ENCODE measurements at regions not wholly inside any gene's neighbourhood (a gene's known extent, or its start where the extent isn't known, plus 50 kb on each side); places are given as distances from the start of the nearest gene placed in this dataset.
"Not testable (repeated sequence)": the region's sequence is repeated elsewhere in the genome, so short reads cannot be mapped to it uniquely, and the experiment has no call there.

DNA sequence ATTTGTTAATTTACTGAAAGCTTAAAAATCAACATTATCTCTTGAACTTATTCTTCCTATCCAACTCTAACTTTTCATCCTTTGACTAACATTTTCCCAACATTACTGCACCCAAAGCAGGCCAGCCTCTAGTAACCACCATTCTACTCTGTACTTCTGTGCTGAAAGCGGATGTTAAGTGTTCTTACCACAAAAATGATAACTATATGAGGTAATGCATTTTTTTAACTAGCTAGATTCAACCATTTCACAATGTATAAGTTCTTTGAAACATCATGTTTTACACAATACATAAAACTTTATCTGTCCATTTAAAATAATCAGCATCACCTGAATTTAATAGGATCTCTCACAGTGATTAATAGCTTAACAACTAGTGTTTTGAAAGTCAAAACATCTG, 468.5 kb upstream of the MGAT4C start:
- DNase-seq: peak; percentile 82

DNA sequence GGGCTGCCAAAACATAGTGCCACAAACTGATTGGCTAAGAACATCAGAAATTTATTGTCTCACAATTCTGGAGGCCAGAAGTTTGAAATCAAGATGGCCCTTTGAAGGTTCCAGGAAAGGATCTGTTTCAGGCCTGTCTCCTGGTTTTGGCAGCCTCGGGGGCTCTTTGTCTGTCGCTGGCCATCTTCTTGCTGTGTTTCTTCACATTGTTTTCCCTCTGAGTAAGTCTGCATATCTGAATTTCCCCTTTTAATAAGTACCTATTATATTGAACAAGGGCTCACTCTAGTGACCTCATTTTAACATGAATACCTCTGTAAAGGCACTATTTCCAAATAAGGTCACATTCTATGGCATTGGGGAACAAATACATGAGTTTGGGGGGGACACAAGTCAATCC, 467.1 kb upstream of the MGAT4C start:
- peak; percentile 13 for DNase-seq

DNA sequence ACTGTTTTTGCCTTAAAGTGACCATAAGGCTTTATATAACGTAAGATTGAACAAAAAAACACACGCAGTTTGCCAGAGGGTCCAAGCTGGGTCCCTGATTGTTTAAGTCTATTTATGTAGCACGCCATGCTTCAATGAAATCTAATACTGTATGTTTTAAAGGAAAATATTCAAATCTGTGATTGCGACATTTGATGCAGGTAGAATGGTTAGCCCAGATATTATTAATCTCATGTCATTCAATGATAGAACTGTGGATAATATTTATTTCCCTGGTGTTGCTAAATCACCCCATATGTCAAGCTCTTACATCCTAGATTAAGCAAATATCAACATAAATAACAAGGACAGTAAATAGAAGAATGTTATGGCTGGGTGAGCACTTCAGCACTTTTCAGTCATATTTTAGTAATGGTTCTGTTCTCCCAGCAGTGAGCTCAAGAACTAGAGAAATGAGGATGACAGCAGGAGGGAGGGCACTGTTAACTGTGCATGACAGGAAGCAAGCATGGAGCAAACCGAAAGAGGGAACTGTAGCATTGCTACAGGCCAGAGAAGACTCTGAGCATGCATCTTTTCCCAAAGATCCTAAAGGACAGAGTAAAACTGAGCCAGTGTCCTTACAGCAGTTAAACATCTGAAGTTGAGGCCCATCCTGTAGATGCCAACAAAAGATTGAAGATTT, 465.7 kb upstream of the MGAT4C start:
- DNase-seq: peak; percentile 5

DNA sequence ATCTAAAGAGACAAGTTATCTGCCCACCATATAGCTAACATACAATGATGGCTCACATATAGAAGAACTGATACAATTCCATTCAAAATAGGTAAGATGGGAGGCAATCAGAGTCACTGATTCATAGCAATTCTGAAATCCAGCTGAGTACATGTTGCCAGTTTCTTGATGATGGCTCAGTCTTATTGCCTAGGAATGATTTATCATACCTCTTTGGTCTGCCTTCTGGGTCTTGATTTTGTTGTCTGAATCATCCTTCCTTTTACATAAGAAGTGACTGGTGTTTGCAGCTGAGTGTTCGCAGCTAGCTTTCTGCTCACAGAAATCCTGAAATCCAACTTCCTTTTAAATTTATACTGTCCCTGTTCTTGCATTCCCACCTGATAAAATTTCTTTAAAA, 463.2 kb upstream of the MGAT4C start:
- peak; percentile 63 for DNase-seq

DNA sequence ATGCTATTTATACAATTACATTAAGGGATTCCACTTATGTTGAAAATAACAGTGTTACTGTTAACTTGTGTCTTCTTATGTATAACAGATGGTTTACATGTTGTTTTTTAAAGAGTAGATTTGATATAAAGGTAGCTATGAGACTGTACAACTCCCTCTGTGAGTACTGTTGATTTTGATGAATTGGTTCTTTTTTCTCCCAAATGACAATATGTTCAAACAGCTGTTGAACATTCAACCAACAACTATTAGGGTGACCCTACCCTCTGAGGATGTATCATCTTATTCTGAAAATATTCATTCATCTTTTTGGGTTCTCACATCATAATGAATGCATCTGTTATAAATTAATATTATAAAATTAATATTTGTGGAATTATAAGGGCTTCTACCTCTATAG, 456.9 kb upstream of the MGAT4C start:
- DNase-seq: no peak

DNA sequence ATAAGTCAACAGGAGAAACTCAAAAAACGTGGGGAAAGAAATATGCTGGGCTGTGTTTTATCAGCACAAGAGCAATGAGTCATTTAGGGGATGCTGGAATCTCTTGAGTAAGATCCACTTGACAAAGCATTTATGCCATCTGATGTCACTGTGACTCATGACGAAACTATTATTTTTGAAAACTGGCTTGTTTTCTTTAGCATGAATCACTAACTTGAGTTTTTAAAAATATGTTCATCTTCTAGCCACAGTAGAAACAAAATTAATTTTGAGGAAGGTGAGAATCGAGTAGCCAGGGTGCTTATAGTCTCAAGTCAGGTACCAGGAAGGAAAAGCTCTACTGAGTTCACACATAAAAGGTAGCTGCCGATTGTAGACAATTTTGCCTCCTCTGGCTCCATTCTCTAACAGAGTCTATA, 456.2 kb upstream of the MGAT4C start:
- DNase-seq: peak; percentile 99

DNA sequence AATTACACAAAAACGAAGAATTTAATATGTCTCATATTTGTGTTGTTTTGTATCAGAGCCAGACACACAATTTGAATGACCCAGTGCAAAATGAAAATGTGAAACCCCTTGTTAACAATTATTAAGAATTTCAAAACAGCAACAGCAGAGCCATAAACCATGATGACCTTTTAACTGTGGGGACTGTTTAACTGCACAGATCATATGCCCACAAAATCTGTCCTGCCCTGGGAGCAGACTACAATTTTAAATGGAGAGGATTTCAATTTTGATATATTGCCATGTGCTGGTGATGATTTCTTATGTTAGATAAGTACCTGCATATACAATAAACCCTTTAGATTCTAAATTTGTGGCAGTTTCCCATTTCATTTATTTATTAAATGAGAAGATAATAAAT, 455.5 kb upstream of the MGAT4C start:
- peak; percentile 3 for DNase-seq

DNA sequence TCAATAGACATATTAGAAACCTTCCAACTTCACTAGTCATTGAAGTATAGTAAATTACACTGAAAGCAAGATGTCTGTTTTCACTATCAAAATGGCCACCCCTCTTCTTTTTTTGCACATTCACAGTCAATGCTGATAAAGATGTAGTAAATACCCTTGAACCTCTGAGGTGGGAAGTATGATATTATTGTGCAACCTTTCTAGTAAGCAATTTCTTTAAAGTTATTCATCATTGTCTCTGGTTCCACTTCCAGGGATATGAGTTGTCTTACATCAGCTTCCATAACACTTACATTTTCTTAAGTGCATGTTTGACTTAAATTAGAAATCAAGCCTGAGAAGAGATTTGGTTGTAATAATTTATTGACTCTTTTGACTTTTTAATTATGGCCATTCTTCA, 453.9 kb upstream of the MGAT4C start:
- peak; percentile 15 for DNase-seq

DNA sequence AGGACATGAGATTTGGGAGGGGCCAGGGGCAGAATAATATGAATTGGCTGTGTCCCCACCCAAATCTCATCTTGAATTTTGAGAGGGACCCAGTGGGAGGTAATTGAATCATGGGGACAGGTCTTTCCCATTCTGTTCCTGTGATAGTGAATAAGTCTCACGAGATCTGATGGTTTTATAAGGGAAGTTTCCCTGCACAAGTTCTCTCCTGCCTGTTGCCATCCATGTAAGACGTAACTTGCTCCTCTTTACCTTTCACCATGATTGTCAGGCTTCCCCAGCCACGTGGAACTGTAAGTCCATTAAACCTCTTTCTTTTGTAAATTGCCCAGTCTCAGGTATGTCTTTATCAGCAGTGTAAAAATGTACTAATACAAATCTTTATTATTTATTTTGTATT, 452.8 kb upstream of the MGAT4C start:
- DNase-seq: not testable (repeated sequence)

DNA sequence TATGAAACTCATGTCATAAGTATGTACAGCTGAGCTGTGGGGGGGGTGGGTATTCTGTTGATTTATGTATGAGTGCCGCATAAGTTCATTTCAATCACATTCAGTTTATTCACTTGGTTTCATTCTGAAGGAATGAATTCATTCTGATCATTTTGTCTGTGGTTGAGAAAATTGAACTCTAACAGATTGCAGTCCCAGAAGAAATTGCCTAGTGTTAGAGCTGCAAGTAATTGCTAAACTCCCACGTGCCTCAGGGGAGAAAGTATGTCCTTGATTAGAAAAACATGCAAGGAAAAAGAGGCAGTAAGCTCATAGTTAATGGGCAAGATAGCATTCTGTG, 442.4 kb upstream of the MGAT4C start:
- peak; percentile 93 for DNase-seq

DNA sequence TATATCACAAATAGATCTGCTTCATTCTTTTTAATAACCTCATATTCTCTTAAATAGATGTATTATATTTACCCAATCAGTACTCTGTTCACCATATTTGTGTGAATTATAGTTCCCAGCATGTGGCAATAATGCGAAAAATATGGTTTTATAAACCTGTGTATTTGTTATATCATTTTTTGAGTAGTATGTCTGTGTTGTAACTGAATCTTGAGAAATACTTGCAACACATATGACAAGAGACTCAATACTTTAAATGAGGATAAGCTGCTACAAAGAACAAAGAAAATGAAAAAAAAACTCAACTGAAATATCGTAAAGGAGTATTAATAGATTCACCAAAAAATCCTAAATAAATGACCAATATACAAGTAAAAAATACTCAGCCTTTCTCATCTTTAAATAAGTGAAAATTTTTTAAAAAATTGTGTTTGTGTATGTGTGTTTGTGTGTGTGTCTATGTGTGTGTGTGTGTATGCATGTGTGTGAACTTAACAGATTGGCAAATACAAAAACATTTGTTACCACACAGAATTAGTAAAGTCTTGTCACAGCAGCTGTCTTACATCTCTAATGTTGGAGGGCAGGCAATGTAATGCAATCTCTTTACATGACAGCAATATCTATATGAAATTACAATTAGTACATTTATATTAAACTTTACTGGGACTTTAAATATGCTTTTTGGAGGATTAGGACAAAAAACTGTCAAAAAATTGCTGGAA, 441.9 kb upstream of the MGAT4C start:
- no peak for DNase-seq

DNA sequence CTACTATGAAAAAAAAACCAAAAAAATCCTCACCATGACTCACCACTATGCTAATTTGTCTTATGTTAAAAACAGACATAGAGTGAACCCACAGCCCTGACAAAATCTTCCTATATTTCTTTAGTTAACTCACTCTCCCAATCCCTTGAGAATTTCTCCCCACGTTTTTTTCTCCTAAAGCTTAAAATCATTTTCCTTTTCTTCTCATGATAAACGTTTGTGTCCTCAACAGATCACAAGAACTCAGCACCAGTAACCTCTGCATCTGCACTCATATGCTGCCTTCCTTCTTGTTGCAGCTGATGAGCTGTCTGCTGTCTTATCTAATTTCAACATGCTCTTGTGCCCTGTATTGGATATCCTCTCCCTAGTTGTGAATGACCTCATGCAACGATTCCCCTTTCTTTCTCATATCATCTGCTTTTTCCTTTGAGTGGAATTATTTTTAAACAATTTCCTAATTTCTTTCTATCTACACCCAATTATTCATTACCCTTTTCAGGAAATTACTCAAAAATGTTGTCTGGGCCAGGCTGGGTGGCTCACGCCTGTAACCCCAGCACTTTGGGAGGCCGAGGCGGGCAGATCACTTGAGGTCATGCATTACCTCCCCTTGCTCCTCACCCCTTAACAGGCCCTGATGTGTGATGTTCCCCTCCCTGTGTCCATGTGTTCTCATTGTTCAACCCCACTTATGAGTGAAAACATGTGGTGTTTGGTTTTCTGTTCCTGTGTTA, 427.5 kb upstream of the MGAT4C start:
- DNase-seq: peak; percentile 56

DNA sequence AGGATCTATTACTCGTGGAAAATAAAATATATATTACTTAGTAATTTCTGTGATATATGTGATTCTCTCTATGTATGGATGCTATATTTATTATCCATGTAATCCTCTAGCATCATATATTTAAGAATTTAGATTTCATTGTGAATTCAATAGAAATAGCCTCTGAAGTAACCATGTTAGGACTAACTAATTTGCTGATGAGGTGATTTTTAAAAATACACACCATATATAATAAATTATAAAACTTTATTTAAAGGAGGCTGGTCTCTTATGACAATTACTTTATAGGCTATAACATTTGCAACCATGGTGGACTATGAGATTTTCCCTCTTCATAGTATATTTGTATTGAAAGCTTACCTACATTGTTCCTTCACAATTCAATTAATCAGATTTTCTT, 424.9 kb upstream of the MGAT4C start:
- no peak for DNase-seq

DNA sequence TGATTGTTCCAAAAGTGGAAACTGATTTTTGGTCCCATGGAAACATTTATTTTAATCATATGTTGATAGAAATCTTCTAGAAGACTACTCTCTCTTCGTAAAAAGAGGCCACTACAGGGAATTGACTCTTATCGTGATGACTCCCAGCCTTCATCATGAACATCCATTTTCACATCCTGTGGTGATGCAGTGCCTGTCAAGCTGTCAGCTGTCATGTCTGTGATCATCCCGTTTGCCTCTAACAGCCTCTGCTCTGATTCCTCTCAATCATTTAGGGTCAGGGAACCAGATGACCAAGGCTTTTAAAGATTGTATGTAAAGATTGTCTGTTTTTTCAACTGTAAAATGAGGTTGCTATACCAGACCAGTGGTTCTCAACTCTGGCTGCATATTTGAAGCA, 419.0 kb upstream of the MGAT4C start:
- no peak for DNase-seq

DNA sequence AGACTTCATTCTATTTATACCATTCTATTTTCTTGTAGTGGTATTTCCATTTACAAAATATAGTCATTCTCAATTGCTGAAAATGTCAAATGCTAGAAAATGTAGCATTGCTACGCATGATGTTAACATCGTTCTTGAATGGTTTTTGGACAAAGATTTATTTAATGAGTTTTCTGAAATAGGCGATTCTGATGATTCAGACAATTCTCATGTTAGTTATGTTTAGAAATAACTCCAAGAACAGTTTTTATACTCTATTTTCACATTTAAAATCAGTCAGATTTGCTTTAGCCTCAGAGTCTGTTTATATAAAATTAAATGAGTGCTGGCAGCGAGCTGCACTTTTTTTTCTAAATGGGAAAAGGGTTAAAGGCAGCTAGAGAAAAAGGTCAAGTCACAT, 414.8 kb upstream of the MGAT4C start:
- DNase-seq: no peak

DNA sequence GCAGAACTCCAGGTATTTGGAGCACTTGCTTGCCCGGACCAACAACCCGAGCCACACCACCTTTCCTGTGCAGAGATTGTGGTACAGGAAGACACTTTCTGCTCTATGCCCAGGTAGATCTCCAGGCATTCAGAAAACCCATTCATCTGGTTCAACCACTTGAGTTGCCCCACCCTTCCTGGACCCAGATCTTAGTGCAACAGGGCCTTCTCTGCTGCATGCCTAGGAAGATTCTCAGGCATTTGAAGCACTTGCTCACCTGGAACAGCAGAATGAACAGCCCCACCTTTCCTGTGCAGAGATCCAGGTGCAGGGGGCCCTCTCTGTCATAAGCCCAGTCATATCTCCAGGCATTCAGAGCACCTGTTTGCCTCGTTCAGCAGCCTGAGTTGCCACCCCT, 412.8 kb upstream of the MGAT4C start:
- DNase-seq: no peak

DNA sequence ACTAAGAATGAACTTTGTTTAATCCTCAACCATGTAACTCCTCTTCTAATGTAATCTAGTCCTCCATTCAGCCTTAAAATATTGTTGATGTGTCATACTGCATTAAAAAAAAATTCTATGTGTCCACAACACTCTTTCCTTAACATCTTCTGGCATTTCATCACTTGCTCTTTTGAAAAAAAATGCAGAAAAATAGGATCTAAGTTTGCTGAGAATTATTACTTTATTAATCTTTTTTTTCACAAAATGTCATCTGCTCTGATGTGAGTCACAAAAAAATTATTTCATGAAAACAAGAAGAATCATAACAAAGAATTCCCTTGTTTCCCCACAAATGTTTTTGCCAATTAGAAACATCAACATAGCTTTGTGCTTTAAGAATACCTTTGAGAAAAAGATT, 410.1 kb upstream of the MGAT4C start:
- peak; percentile 58 for DNase-seq

DNA sequence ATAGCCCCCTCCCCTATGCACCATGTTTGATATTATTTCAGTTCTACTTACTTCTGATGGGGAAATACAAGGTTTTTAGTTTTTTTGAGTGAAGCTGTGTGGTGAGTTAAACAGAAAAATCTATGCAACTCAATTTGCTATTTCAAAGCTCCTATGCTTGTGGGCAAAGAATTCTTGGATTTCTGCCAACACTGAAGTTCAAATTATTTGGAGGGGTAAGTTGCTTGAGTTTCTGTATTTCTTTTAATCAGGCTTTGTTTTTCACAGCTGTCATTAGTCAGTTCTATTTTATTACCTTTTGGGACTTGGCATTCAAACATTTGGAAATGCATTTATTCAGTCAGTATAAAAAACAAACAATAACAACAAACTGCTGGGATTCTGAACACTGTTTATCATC, 407.5 kb upstream of the MGAT4C start:
- peak; percentile 30 for DNase-seq

DNA sequence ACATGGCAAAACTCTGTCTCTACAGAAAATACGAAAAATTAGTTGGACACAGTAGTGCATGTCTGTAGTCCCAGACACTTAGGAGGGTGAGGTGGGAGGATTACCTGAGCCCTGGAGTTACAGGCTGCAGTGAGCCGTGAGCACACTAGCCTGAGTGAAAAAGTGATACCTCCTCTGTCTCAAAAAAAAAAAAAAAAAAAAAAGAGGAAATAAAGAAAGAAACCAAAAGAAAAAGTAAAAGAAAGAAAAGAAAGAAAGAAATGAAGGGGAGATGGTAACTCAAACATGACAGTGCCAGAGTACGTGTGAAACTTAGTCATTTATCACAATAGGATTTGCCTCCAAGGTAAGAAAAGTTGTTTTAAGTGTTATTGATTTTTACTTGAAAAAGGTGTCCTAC, 407.0 kb upstream of the MGAT4C start:
- DNase-seq: no peak

DNA sequence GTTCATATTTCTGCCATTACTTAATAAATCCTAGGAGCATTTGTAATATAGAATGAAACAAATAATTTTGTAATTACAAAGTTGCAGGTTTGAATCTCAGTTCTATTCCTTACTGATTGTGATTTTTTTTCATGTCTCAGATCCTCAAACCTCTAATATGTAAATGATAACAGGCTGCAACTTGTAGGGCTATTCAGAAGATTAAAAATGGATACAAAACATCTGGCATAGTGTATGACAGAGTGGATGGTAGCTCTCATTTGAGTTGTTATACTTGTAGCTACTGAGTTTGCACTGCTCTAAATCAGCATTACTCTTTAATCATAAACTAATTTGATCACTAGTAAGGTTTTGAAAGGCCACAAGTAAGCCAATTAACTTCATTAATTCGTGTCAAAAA, 406.3 kb upstream of the MGAT4C start:
- DNase-seq: no peak

DNA sequence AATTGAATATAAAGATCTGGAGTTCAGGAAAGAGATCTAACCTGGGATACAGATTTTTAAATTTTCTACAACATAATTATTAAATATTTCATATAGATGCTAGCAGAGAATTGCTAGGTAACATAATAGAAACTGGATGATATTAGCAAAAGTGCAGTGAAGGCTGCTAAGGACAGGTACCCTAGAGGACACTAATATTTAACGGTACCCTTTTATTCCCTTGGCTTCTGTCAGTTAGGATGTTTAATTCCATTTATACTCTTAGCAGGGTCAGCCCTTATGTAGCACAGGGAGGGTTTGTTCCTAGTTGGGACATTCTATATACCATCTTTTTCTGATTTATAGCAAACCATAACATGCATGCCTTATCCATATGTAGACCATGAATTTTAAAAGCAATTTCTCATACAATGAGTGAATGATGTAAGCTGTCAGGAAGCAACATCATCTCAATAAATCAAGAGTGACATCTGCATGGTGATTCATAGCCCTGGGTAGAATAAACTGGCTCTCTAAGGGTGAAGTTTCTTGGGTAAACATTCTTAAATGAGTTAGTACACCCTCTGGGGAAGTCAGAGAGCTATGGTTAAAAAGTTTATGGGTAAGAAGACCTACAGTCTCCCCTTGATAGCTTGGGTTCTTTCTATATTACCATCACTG, 404.4 kb upstream of the MGAT4C start:
- peak; percentile 87 for DNase-seq

DNA sequence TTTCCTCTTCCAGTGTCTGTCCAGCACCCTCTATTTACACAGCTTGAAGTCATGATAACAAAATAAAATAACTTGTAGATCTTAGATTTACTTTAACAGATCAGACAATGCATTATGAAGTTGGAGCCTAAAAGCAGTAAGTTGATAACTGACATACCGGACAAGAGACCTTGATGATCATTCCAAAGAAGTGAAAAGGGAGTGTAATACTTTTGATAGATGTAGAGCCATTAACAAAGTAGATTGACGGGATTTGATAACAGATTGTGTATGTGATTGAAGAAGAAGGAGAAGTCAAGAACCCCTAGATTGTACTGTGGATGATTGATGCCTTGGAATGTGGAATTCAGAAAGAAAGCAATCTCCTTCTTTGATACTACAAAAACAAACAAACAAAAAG, 403.8 kb upstream of the MGAT4C start:
- DNase-seq: no peak

DNA sequence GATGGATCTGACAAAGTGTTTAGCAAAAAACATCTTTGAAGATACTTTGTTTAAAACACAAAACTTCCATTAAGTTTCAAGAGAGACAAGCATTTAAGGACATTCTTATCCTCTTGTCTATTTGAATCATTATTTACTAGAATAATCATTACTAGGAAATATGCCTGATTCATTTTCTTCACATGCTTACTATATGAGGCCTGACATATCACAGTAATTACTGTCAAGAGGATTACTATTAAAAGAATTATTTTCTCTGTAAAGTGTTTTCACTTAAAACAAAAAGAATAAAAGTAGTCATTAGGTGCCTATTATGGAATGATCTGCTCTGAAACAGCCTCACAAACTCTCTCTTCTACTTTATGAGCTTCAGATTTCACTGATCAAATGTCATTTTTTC, 402.1 kb upstream of the MGAT4C start:
- peak; percentile 8 for DNase-seq

DNA sequence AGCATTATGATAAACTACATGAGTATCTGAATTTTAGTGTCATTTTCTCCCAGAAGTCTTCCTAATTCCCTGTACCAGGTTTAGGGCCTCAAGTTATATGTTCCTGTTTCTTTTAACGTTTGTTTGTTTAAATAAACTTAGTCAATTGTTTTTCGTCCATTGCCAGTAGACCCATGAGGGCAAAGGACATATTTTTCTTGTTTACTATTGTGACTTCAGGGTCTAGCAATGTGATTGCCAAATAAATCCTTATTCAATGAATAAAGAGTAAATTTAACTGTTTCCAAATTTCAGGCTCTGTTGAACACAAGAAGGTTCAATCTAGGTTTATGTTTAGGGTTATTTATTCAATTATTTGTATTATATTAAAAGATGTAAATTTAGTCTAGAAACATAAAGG, 391.6 kb upstream of the MGAT4C start:
- no peak for DNase-seq

All from fibroblast of skin of right quadriceps (primary cell).